MCF 10A (cell line): ENCODE measurements at regions not wholly inside any gene's neighbourhood (a gene's known extent, or its start where the extent isn't known, plus 50 kb on each side); places are given as distances from the start of the nearest gene placed in this dataset.
A peak's percentile ranks its signal among the peaks of the same experiment; 100 is the strongest.

Experiments used
- BruUV-seq: library from RNA; stranded (reverse); fragments of 400-500 nt; replicated peaks from 2 replicates; lab custom pipeline; 2021; lab: Mats Ljungman, UMichigan
- CTCF ChIA-PET: fragments of 300-600 bp; sonication (Branson Sonifier 250); formaldehyde crosslinking; extraction: SDS; loops from one replicate; lab custom pipeline; 2021; ENCODE audit warnings: antibody characterized with exemption, inconsistent platforms; lab: Yijun Ruan, JAX
- POLR2A ChIA-PET: fragments of 300-600, 350-650 bp; sonication (Branson Sonifier 250); formaldehyde crosslinking; extraction: SDS; loops from one replicate; lab custom pipeline; 2020; ENCODE audit warnings: antibody characterized with exemption, inconsistent platforms; lab: Yijun Ruan, JAX
- DNase-seq: peaks from one replicate; pipeline ENCODE4 v3.0.0-alpha.2; 2018; ENCODE audit not compliant: unreplicated experiment
- H3K27ac Mint-ChIP-seq: one replicate; pipeline ENCODE4 v1.8.0; 2022; ENCODE audit warnings: mild to moderate bottlenecking, low read depth, mixed read lengths; ENCODE audit not compliant: unreplicated experiment
- H3K27me3 Mint-ChIP-seq: one replicate; pipeline ENCODE4 v1.8.0; 2022; ENCODE audit warnings: mixed read lengths; ENCODE audit not compliant: insufficient read depth, unreplicated experiment
- H3K36me3 Mint-ChIP-seq: one replicate; pipeline ENCODE4 v1.8.0; 2022; ENCODE audit warnings: mild to moderate bottlenecking, moderate library complexity, mixed read lengths; ENCODE audit not compliant: insufficient read depth, unreplicated experiment
- H3K4me1 Mint-ChIP-seq: one replicate; pipeline ENCODE4 v1.8.0; 2022; ENCODE audit warnings: mixed read lengths; ENCODE audit not compliant: insufficient read depth, unreplicated experiment
- H3K4me3 Mint-ChIP-seq: one replicate; pipeline ENCODE4 v1.8.0; 2022; ENCODE audit warnings: mild to moderate bottlenecking, moderate library complexity, mixed read lengths; ENCODE audit not compliant: unreplicated experiment
- H3K9me3 Mint-ChIP-seq: one replicate; pipeline ENCODE4 v1.8.0; 2022; ENCODE audit warnings: mixed read lengths; ENCODE audit not compliant: unreplicated experiment
- intact Hi-C: fragments of 100-400 bp; cut with micrococcal nuclease; formaldehyde crosslinking; loops from 2 replicates; pipeline ENCODE4 v1.14.1; 2022
- TF ChIP-seq, protein P1 (sequence below): fragments of 200-600 bp; IDR thresholded peaks from one replicate; pipeline ENCODE4 v1.8.0; 2022; ENCODE audit warnings: antibody characterized with exemption, mild to moderate bottlenecking; ENCODE audit not compliant: unreplicated experiment

DNA sequence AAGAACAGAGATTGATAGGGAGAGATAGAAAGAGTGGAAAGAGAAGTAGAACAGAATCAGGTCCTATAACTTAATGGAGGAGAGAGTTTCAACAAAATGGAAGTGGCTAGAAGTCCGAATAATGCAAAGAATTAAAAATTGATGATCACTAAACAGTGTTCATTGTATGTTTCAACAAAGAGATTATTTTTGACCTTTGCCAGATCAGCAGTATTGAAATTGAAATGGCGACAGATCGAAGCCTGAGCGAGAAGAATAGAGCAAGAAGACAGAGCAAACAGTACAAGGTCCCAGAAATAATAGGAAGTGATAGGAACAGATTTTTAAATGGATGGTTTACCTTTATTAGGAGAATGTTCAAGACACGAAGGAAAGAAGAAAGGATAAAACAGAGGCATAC, 1012.8 kb upstream of the FBXO33 start:
- peaks cover 11% of the 10 kb centered on the region for H3K9me3 Mint-ChIP-seq
- no peak overlapping the region for H3K4me3 Mint-ChIP-seq
- DNase-seq: no peak
- ChIA-PET CTCF (no interaction called here), POLR2A (no interaction called here)
- intact Hi-C loops: no loop called here
- H3K27me3 Mint-ChIP-seq: no peaks in the 10 kb centered on the region
- H3K36me3 Mint-ChIP-seq: no peaks in the 10 kb centered on the region
- no TSS peak for BruUV-seq
- no peak overlapping the region for H3K27ac Mint-ChIP-seq
- peaks cover 19% of the 10 kb centered on the region for H3K4me1 Mint-ChIP-seq
- TF ChIP-seq, protein P1, sequence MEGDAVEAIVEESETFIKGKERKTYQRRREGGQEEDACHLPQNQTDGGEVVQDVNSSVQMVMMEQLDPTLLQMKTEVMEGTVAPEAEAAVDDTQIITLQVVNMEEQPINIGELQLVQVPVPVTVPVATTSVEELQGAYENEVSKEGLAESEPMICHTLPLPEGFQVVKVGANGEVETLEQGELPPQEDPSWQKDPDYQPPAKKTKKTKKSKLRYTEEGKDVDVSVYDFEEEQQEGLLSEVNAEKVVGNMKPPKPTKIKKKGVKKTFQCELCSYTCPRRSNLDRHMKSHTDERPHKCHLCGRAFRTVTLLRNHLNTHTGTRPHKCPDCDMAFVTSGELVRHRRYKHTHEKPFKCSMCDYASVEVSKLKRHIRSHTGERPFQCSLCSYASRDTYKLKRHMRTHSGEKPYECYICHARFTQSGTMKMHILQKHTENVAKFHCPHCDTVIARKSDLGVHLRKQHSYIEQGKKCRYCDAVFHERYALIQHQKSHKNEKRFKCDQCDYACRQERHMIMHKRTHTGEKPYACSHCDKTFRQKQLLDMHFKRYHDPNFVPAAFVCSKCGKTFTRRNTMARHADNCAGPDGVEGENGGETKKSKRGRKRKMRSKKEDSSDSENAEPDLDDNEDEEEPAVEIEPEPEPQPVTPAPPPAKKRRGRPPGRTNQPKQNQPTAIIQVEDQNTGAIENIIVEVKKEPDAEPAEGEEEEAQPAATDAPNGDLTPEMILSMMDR: no peak

DNA sequence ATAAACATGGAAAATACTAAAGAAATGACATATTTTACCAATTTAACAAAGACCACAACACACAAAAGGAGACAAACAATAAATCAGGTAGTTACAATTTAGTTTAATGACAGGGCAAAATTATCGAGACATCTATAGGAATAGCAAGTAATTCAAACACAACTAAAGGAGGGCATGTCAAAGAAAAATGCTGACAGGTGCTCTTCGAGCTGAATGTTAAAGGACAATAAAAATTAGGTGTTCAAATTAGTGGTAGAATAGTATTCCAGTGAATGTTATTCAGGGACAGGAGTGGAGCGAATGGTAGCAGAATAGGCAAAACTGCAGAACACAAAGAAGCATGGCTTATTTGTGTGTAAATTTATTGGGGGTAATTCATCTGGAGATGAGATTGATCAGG, 1004.3 kb upstream of the FBXO33 start:
- no peak overlapping the region for H3K27ac Mint-ChIP-seq
- no peak for DNase-seq
- intact Hi-C loops: no loop called here
- TF ChIP-seq, protein P1: no peak
- BruUV-seq: no TSS peak
- POLR2A ChIA-PET: no interaction called here
- no peaks in the 10 kb centered on the region for H3K4me1 Mint-ChIP-seq
- no peaks in the 10 kb centered on the region for H3K9me3 Mint-ChIP-seq
- no peaks in the 10 kb centered on the region for H3K27me3 Mint-ChIP-seq
- no peaks in the 10 kb centered on the region for H3K36me3 Mint-ChIP-seq
- H3K4me3 Mint-ChIP-seq: no peak overlapping the region
- CTCF ChIA-PET: interaction anchor here (1.8 kb wide), 1 partner anchor 19 kb away, joined by 6 read pairs; no protein-coding TSS in a partner anchor

DNA sequence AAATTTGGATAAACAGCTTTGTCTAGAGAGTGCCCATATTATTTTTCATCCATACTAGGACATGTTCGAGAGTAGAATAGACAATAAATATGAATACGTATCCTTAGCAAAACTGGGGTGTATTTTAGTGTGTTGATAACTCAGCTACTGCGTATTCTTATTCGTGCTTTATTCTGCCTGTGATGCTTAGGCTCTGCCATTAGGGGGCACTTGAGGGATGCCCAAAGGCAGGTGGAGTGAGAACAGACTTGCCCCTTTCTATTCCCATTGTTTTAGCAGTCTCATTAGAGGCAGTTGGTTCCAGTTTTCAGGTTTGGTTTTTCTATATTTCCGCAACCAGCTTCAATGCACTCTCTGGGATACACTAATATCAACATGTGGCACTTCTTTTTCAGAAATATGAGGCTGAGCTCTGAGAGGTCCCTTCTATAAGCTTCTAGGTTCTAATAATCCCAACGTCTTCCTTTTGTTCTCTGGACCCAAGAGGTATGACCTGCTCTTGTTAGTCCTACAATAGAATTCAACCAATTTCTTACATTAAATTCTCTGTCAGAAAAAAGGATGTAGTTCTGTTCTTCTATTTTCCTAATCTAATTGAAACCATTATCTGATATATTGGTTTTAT, 985.7 kb upstream of the FBXO33 start:
- TF ChIP-seq, protein P1: peak; percentile 59
- Mint-ChIP-seq H3K36me3 (no peaks in the 10 kb centered on the region), H3K4me3 (no peak overlapping the region), H3K27ac (no peak overlapping the region), H3K27me3 (no peaks in the 10 kb centered on the region), H3K9me3 (no peaks in the 10 kb centered on the region), H3K4me1 (peaks cover 11% of the 10 kb centered on the region)
- no TSS peak for BruUV-seq
- POLR2A ChIA-PET: interaction anchor here (1.4 kb wide), 1 partner anchor 8 kb away, joined by 3 read pairs; no protein-coding TSS in a partner anchor
- DNase-seq: peak; percentile 61
- intact Hi-C loops: loop anchor here (10.0 kb wide), 1 partner anchor 433 kb away; no protein-coding TSS in a partner anchor
- CTCF ChIA-PET: interaction anchor here (0.5 to 1.9 kb wide), 14 partner anchors 9 to 1483 kb away, joined by 3 to 10 read pairs (median 4); no protein-coding TSS in a partner anchor

DNA sequence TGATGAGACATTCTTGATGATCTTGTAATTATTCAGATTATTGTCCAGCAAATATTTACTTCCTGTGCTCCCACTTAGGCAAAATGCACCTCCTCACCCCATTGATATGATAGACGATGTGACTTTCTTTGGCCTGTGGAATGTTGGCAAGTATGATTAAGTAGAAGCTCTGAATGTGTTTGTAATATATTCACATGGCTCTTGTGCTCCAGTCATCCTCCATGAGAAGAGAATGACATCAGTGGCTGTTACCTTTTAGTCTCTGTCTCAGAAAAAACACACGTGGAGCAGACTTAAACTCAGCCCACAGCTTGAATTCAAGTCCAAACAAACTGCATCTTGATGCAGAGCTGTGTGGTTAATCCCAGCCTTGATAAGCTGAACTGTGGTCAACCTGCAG, 984.3 kb upstream of the FBXO33 start:
- Mint-ChIP-seq H3K36me3 (no peaks in the 10 kb centered on the region), H3K4me3 (no peak overlapping the region), H3K27ac (no peak overlapping the region), H3K27me3 (no peaks in the 10 kb centered on the region), H3K4me1 (peaks cover 11% of the 10 kb centered on the region), H3K9me3 (no peaks in the 10 kb centered on the region)
- ChIA-PET POLR2A (interaction anchor here (0.7 to 1.4 kb wide), 2 partner anchors 9 to 20 kb away, joined by 3 read pairs; no protein-coding TSS in a partner anchor), CTCF (interaction anchor here (0.6 to 1.7 kb wide), 4 partner anchors 20 to 212 kb away, joined by 3 to 6 read pairs (median 4); no protein-coding TSS in a partner anchor)
- no peak for DNase-seq
- BruUV-seq: no TSS peak
- intact Hi-C loops: loop anchor here (10.0 kb wide), 1 partner anchor 432 kb away; no protein-coding TSS in a partner anchor
- TF ChIP-seq, protein P1: no peak
